ENCODE measurements at regions not wholly inside any gene's neighbourhood (a gene's known extent, or its start where the extent isn't known, plus 50 kb on each side); places are given as distances from the start of the nearest gene placed in this dataset.

- peak; percentile 76 for DNase-seq (ENCODE audit: low spot score)
- CTCF ChIA-PET, result no interaction called here
- no peak overlapping the region for H3K27ac ChIP-seq
- TF ChIP-seq CTCF (conservative IDR thresholded peaks at IDR 0.05; ENCODE audit: low read depth), result no peak
- POLR2A ChIA-PET (ENCODE audit: low non-redundant PET), result no interaction called here
Observed at GRCh38 chr4:43331226-43332051, 438.9 kb downstream of the GRXCR1 start.

- POLR2A ChIA-PET (ENCODE audit: low non-redundant PET), result no interaction called here
- CTCF ChIA-PET, result no interaction called here
- no peak overlapping the region for H3K27ac ChIP-seq
- no peak for DNase-seq (ENCODE audit: low spot score)
- TF ChIP-seq CTCF (conservative IDR thresholded peaks at IDR 0.05; ENCODE audit: low read depth), result no peak
Observed at GRCh38 chr4:43332052-43332425, 439.5 kb downstream of the GRXCR1 start.

GRCh38 chr4:43337707-43338106 lies 445.2 kb downstream of the GRXCR1 start:
- ChIA-PET POLR2A (ENCODE audit: low non-redundant PET) (no interaction called here), CTCF (no interaction called here)
- no peak for TF ChIP-seq CTCF (conservative IDR thresholded peaks at IDR 0.05; ENCODE audit: low read depth)
- peak overlapping the region; percentile 56; the same call in 1 of the 2 replicates for H3K27ac ChIP-seq
- peak; percentile 30 for DNase-seq (ENCODE audit: low spot score)

- H3K27ac ChIP-seq, result peak overlapping the region; percentile 75
- peak; percentile 83 for DNase-seq (ENCODE audit: low spot score)
- no peak for TF ChIP-seq CTCF (conservative IDR thresholded peaks at IDR 0.05; ENCODE audit: low read depth)
- POLR2A ChIA-PET (ENCODE audit: low non-redundant PET), result no interaction called here
- CTCF ChIA-PET, result no interaction called here
Observed at GRCh38 chr4:43339435-43339834, 446.9 kb downstream of the GRXCR1 start.

GRCh38 chr4:43341741-43342140 lies 449.2 kb downstream of the GRXCR1 start:
- no peak for TF ChIP-seq CTCF (conservative IDR thresholded peaks at IDR 0.05; ENCODE audit: low read depth)
- ChIA-PET POLR2A (ENCODE audit: low non-redundant PET) (no interaction called here), CTCF (no interaction called here)
- no peak overlapping the region for H3K27ac ChIP-seq
- DNase-seq (ENCODE audit: low spot score), result no peak

- CTCF ChIA-PET, result no interaction called here
- POLR2A ChIA-PET (ENCODE audit: low non-redundant PET), result no interaction called here
- no peak for TF ChIP-seq CTCF (conservative IDR thresholded peaks at IDR 0.05; ENCODE audit: low read depth)
Observed at GRCh38 chr4:43343298-43343697, 450.8 kb downstream of the GRXCR1 start.

More at GRCh38 chr4:43343298-43343697, 450.8 kb downstream of the GRXCR1 start:
- DNase-seq (ENCODE audit: low spot score), result no peak
- H3K27ac ChIP-seq, result no peak overlapping the region
